Cardiac fibroblast (primary cell): ENCODE measurements at regions not wholly inside any gene's neighbourhood (a gene's known extent, or its start where the extent isn't known, plus 50 kb on each side); places are given as distances from the start of the nearest gene placed in this dataset.

Source experiments
- DNase-seq, 2 donors: peaks; one replicate each; pipeline versions ENCODE4 v3.0.0 to v3.0.0-alpha.2; 2010; ENCODE audit warnings: low read depth in 2 of 2
- H3K4me3 ChIP-seq, 2 donors: replicated peaks in 1 of 2; 1 replicate in 1 of 2; 2 replicates in 1 of 2; pipeline ENCODE4 v1.5.1; 2011; ENCODE audit warnings: low read depth in 2 of 2, low read length in 2 of 2, mild to moderate bottlenecking in 2 of 2, moderate library complexity in 1 of 2
- CTCF ChIP-seq: IDR thresholded peaks from one replicate; pipeline ENCODE4 v1.5.1; 2011; ENCODE audit warnings: low read depth, mild to moderate bottlenecking, low read length, inconsistent platforms

GRCh38 chr3:80285388-80285787 is 517.6 kb upstream of the ROBO1 start:
- no peak overlapping the region for H3K4me3 ChIP-seq
- no peak for TF ChIP-seq CTCF
- peak in 1 of 2 donors; percentile 11 for DNase-seq

DNA sequence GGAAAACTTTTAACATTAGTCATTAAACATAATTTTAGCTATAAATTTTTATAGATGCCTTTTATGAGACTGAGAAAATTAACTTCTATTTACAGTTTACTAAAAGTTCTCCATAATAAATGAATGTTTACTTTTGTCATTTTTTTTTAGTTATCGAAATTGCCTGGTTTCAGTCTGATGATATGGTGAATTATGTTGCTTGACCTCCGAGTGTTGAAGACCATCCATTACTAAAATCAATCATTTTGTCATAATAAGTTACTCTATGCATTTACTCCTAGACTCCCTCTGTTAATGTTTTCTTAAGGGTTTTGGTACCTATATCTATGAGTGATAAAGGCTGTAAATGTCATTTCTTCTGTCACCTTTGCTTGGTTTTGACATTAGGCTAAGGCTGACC is 516.0 kb upstream of the ROBO1 start:
- no peak for TF ChIP-seq CTCF
- H3K4me3 ChIP-seq: no peak overlapping the region
- no peak for DNase-seq

GRCh38 chr3:80278056-80278455 is 510.3 kb upstream of the ROBO1 start:
- H3K4me3 ChIP-seq: no peak overlapping the region
- no peak for DNase-seq
- no peak for TF ChIP-seq CTCF

- no peak for TF ChIP-seq CTCF
- H3K4me3 ChIP-seq: no peak overlapping the region
- no peak for DNase-seq
These were observed 507.3 kb upstream of the ROBO1 start for GRCh38 chr3:80275120-80275519.

DNA sequence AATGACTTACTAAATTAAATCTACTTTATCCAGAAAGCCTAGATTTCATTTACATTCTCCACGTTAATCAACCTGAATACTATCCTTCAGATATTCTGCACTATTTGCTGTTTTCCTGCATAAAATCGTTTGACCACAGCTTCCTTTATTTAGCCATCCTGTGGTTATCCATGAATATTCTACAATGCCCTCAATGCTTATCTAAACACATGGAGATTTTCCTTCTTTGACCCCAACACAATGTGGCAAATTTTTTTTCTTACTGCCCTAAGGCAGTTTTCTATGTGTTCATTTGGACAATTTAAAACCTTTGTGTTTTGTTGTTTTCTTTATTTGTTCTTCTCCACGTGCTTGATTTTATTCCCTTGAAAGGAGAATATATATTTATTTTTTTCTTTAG is 495.5 kb upstream of the ROBO1 start:
- DNase-seq: no peak
- no peak overlapping the region for H3K4me3 ChIP-seq
- TF ChIP-seq CTCF: no peak

GRCh38 chr3:80261082-80261481 is 493.3 kb upstream of the ROBO1 start:
- TF ChIP-seq CTCF: no peak

GRCh38 chr3:80259736-80260135 is 491.9 kb upstream of the ROBO1 start:
- TF ChIP-seq CTCF: no peak
- H3K4me3 ChIP-seq: no peak overlapping the region
- DNase-seq: no peak

More at GRCh38 chr3:80261082-80261481, 493.3 kb upstream of the ROBO1 start:
- no peak overlapping the region for H3K4me3 ChIP-seq
- no peak for DNase-seq
